ENCODE measurements at regions not wholly inside any gene's neighbourhood (a gene's known extent, or its start where the extent isn't known, plus 50 kb on each side); places are given as distances from the start of the nearest gene placed in this dataset.

DNA sequence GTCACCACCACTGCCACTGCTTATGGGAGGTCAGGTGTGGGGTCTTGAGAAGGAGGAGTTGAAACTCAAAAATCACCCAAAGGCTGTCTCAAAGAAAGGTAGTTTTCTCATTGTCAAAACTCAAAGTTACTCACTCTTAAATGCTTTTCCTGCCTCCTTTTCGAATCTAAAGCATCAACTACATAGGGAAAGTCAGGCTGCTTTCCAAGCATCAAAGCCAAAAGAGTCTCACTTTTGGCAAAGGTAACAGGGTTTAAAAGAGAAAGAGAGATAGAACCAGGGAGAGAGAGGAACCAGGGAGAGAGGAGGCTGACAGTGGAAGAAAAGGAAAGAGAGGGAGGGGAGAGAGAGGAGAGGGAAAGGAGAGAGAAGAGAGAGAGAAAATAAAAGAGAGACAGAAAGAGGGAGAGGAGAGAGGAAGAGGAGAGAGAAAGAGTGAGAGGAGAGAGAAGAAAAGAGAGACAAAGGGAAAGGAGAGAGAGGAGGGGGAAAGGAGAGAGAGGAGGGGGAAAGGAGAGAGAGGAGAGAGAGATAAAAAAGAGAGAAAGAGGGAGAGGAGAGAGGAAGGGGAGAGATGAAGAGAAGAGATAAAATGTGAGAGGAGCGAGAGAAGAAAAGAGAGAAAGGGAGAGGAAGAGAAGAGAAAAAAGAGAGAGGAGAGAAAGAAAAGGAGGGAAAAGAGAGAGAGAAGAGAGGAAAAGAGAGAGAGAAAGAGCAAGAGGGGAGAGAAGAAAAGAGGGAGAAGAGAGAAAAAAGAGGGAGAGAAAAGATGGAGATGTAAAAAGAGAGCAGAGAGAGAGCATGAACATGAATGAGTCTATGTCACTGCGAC lies 262.0 kb upstream of the TSHZ3 start:
- no peak overlapping the region for H3K4me3 ChIP-seq (ENCODE audit: low read depth in 1 of 2, low read length in 2 of 2)
- H3K27me3 ChIP-seq (ENCODE audit: control insufficient read depth in 1 of 2, insufficient read depth in 2 of 2, low read length in 2 of 2): no peaks in the 10 kb centered on the region
- no peaks in the 10 kb centered on the region for H3K36me3 ChIP-seq (ENCODE audit: control insufficient read depth in 2 of 2, insufficient read depth in 2 of 2, low read length in 1 of 2)
- H3K4me1 ChIP-seq (ENCODE audit: control insufficient read depth in 2 of 2, insufficient read depth in 2 of 2, low read length in 1 of 2): no peaks in the 10 kb centered on the region
- 72 to 79% methylated on average over 3 of the region's 3 CpGs for WGBS, 2 donors
- H3K9me3 ChIP-seq (ENCODE audit: control insufficient read depth in 2 of 2, insufficient read depth in 1 of 2, low read depth in 1 of 2, low read length in 1 of 2): peaks cover 0 to 2% of the 10 kb centered on the region in 2 donors
- no peak overlapping the region for H3K27ac ChIP-seq (ENCODE audit: low read depth in 2 of 2, low read length in 1 of 2)

DNA sequence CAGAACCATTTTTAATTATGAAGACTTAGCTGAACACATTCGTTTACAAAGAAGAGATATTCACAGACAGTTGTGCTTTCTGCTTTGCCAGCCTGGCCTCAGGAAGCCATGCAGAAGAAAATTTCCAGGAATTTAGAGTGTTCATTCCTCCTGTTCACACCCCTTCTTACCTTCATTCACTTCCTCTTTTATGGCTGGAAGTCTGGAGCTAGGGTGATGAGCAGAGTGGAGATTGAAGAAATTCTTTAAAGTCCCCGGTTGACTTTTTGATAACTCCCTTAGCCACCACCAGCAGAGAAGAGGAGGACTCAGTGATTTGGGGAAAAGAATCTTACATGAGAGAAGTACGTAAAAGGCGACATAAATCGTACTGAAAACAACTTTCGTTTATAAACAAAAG lies 263.6 kb upstream of the TSHZ3 start:
- 81 to 83% methylated on average over 6 of the region's 6 CpGs for WGBS, 2 donors
- H3K27ac ChIP-seq (ENCODE audit: low read depth in 2 of 2, low read length in 1 of 2): no peak overlapping the region
- no peak overlapping the region for H3K4me3 ChIP-seq (ENCODE audit: low read depth in 1 of 2, low read length in 2 of 2)
- H3K4me1 ChIP-seq (ENCODE audit: control insufficient read depth in 2 of 2, insufficient read depth in 2 of 2, low read length in 1 of 2): no peaks in the 10 kb centered on the region
- no peaks in the 10 kb centered on the region for H3K36me3 ChIP-seq (ENCODE audit: control insufficient read depth in 2 of 2, insufficient read depth in 2 of 2, low read length in 1 of 2)
- H3K9me3 ChIP-seq (ENCODE audit: control insufficient read depth in 2 of 2, insufficient read depth in 1 of 2, low read depth in 1 of 2, low read length in 1 of 2): peaks cover 4 to 5% of the 10 kb centered on the region in 2 donors
- no peaks in the 10 kb centered on the region for H3K27me3 ChIP-seq (ENCODE audit: control insufficient read depth in 1 of 2, insufficient read depth in 2 of 2, low read length in 2 of 2)

DNA sequence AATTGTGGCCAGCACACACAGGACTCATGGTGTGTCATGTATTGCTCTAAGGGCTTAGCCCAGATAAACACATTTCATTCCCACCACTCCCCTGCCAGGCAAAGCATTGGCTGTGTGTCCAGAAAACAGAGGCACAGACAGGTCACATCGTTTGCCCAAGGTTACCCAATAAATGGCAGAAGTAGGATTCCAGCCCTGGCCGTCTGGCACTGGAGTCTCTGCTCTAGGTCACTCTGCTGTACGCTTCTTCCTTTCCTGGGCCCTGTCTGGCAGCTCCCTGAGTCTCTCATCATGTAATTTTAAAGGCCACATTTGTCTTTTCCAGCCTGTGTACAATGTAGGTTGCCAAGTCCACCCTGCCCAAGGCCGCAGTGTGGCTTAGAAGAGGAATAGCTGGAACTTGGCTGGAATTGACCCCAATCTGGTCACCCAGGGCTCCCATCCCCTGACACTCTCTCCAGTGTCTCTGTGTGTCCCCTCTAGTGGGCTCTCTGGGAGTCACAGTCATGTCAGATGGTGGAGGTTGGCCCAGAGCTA lies 264.5 kb upstream of the TSHZ3 start:
- no peak overlapping the region for H3K4me3 ChIP-seq (ENCODE audit: low read depth in 1 of 2, low read length in 2 of 2)
- WGBS, 2 donors: 50 to 52% methylated on average over 4 of the region's 4 CpGs
- no peaks in the 10 kb centered on the region for H3K4me1 ChIP-seq (ENCODE audit: control insufficient read depth in 2 of 2, insufficient read depth in 2 of 2, low read length in 1 of 2)
- peaks cover 4 to 5% of the 10 kb centered on the region in 2 donors for H3K9me3 ChIP-seq (ENCODE audit: control insufficient read depth in 2 of 2, insufficient read depth in 1 of 2, low read depth in 1 of 2, low read length in 1 of 2)
- H3K36me3 ChIP-seq (ENCODE audit: control insufficient read depth in 2 of 2, insufficient read depth in 2 of 2, low read length in 1 of 2): no peaks in the 10 kb centered on the region
- H3K27ac ChIP-seq (ENCODE audit: low read depth in 2 of 2, low read length in 1 of 2): no peak overlapping the region
- H3K27me3 ChIP-seq (ENCODE audit: control insufficient read depth in 1 of 2, insufficient read depth in 2 of 2, low read length in 2 of 2): no peaks in the 10 kb centered on the region

DNA sequence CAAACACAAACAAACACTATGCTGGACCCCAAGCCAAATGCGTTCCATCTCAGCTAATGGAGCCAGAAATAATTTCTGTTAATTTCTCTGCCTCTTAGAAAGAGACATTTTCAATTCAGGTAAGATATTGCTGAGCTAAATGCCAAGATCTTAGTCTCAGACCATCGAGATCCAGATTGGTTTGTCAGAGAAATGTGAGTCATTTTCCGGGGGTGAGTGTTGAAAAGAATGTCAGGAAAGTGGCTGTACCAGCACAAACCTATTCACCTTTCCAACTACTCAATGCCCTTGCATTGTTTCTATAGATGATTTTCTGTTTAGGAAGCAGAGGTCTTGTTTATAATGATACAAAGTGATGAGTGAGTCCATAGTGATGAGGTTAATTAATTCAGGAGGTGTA lies 266.8 kb upstream of the TSHZ3 start:
- Histone ChIP-seq H3K9me3 (ENCODE audit: control insufficient read depth in 2 of 2, insufficient read depth in 1 of 2, low read depth in 1 of 2, low read length in 1 of 2) (peaks cover 3 to 4% of the 10 kb centered on the region in 2 donors), H3K36me3 (ENCODE audit: control insufficient read depth in 2 of 2, insufficient read depth in 2 of 2, low read length in 1 of 2) (no peaks in the 10 kb centered on the region), H3K27ac (ENCODE audit: low read depth in 2 of 2, low read length in 1 of 2) (no peak overlapping the region), H3K4me1 (ENCODE audit: control insufficient read depth in 2 of 2, insufficient read depth in 2 of 2, low read length in 1 of 2) (no peaks in the 10 kb centered on the region), H3K4me3 (ENCODE audit: low read depth in 1 of 2, low read length in 2 of 2) (no peak overlapping the region), H3K27me3 (ENCODE audit: control insufficient read depth in 1 of 2, insufficient read depth in 2 of 2, low read length in 2 of 2) (no peaks in the 10 kb centered on the region)
- 73 to 75% methylated on average over 3 of the region's 3 CpGs for WGBS, 2 donors

DNA sequence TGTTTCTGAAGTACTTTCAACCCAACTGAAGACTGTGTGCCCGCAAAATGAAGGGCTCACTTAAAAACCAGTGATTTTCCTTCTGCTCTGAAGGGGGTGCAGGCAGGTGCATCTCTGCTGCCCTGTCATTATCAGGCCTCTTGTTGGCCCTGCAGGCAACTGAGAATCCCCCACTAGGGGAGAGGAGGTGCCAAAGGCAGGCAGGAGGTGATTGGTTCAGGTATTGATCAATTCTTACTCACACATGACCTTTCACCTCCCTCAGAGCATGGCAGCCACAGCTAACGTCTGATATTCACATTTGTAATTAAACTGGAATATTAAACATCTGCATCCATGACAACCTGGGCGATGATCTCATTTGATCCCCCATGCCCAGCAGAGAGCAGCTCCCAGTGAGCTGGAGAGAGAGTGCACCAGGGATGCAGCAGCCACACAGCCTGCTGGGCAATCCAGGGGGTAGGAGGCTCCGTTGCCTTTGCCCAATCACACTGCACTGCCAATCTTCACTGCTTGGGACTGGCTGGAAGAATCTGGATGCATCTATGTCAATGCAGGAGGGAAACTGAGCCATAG lies 267.9 kb upstream of the TSHZ3 start:
- no peak overlapping the region for H3K4me3 ChIP-seq (ENCODE audit: low read depth in 1 of 2, low read length in 2 of 2)
- H3K4me1 ChIP-seq (ENCODE audit: control insufficient read depth in 2 of 2, insufficient read depth in 2 of 2, low read length in 1 of 2): no peaks in the 10 kb centered on the region
- peaks cover 3 to 7% of the 10 kb centered on the region in 2 donors for H3K9me3 ChIP-seq (ENCODE audit: control insufficient read depth in 2 of 2, insufficient read depth in 1 of 2, low read depth in 1 of 2, low read length in 1 of 2)
- 67 to 70% methylated on average over 4 of the region's 4 CpGs for WGBS, 2 donors
- H3K27ac ChIP-seq (ENCODE audit: low read depth in 2 of 2, low read length in 1 of 2): no peak overlapping the region
- H3K36me3 ChIP-seq (ENCODE audit: control insufficient read depth in 2 of 2, insufficient read depth in 2 of 2, low read length in 1 of 2): no peaks in the 10 kb centered on the region
- no peaks in the 10 kb centered on the region for H3K27me3 ChIP-seq (ENCODE audit: control insufficient read depth in 1 of 2, insufficient read depth in 2 of 2, low read length in 2 of 2)

DNA sequence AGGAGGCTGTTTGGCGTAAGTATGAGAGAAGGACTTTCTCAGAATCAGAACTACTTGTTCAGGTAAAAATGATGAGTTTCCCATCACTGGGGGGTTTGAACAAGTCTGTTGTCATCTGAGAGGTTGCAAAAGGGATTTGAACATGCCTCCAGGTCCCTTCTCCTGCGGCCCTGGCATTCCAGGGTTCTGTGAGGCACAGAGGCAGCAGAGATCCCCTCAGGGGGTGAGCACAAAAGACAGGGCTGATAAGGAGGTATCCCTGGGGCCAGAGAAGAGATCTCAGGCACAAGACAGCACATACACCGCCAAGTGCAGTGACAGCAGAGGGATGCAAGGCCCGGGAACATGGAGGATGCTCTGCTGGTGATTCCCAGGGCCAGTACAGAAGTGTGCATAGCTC lies 275.8 kb upstream of the TSHZ3 start:
- no peaks in the 10 kb centered on the region for H3K36me3 ChIP-seq (ENCODE audit: control insufficient read depth in 2 of 2, insufficient read depth in 2 of 2, low read length in 1 of 2)
- 74 to 82% methylated on average over 4 of the region's 4 CpGs for WGBS, 2 donors
- H3K27me3 ChIP-seq (ENCODE audit: control insufficient read depth in 1 of 2, insufficient read depth in 2 of 2, low read length in 2 of 2): no peaks in the 10 kb centered on the region

DNA sequence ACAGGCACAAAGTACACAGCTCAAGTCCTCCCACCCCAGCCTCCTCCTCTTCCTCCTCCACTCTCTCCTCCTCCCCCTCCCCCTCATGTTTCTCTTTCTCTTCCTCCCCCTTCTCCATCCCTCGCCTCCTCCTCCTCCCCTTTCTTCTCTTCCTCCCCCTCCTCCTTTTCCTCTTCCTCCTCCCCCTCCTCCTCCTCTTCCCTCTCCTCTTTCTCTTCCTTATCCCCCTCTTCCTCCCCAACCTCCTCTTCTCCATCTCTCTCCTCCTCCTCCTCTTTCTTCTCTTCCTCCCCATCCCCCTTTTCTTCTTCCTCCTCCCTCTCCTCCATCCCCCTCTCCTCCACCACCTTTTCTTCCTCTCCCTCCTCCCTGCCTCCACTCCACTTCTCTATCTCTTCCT lies 276.3 kb upstream of the TSHZ3 start:
- peaks cover 0 to 5% of the 10 kb centered on the region in 2 donors for H3K9me3 ChIP-seq (ENCODE audit: control insufficient read depth in 2 of 2, insufficient read depth in 1 of 2, low read depth in 1 of 2, low read length in 1 of 2)
- no peak overlapping the region for H3K4me3 ChIP-seq (ENCODE audit: low read depth in 1 of 2, low read length in 2 of 2)
- no peaks in the 10 kb centered on the region for H3K36me3 ChIP-seq (ENCODE audit: control insufficient read depth in 2 of 2, insufficient read depth in 2 of 2, low read length in 1 of 2)
- H3K27ac ChIP-seq (ENCODE audit: low read depth in 2 of 2, low read length in 1 of 2): no peak overlapping the region
- H3K4me1 ChIP-seq (ENCODE audit: control insufficient read depth in 2 of 2, insufficient read depth in 2 of 2, low read length in 1 of 2): no peaks in the 10 kb centered on the region
- H3K27me3 ChIP-seq (ENCODE audit: control insufficient read depth in 1 of 2, insufficient read depth in 2 of 2, low read length in 2 of 2): no peaks in the 10 kb centered on the region
- 77% methylated on average over 1 of the region's 1 CpG; no CpG with 5 or more reads in 1 of the 2 donors for WGBS, 2 donors

More for the DNA sequence above, 275.8 kb upstream of the TSHZ3 start:
- Histone ChIP-seq H3K4me3 (ENCODE audit: low read depth in 1 of 2, low read length in 2 of 2) (no peak overlapping the region), H3K4me1 (ENCODE audit: control insufficient read depth in 2 of 2, insufficient read depth in 2 of 2, low read length in 1 of 2) (no peaks in the 10 kb centered on the region), H3K9me3 (ENCODE audit: control insufficient read depth in 2 of 2, insufficient read depth in 1 of 2, low read depth in 1 of 2, low read length in 1 of 2) (peaks cover 0 to 5% of the 10 kb centered on the region in 2 donors), H3K27ac (ENCODE audit: low read depth in 2 of 2, low read length in 1 of 2) (no peak overlapping the region)

DNA sequence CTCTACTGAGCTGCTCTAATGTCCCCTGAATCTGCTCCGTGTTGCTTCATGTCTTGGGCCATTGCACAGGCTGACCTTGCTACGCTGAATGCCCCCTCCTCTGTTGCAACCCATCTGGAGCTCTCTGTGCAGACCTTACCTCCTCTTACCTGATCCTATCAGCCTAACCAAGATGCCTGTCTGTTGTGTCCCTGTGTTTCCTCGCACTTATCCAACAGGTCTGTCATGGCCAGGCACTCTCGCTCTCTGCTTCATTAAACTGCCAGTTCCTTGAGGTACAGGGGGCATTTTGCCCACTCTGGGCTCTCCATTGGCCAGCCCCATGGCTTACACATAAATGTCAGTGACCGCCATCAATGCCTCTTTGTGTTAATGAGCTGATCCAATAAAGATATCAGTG lies 277.7 kb upstream of the TSHZ3 start:
- 81 to 87% methylated on average over 5 of the region's 5 CpGs for WGBS, 2 donors
- Histone ChIP-seq H3K27ac (ENCODE audit: low read depth in 2 of 2, low read length in 1 of 2) (no peak overlapping the region), H3K9me3 (ENCODE audit: control insufficient read depth in 2 of 2, insufficient read depth in 1 of 2, low read depth in 1 of 2, low read length in 1 of 2) (peaks cover 0 to 8% of the 10 kb centered on the region in 2 donors), H3K36me3 (ENCODE audit: control insufficient read depth in 2 of 2, insufficient read depth in 2 of 2, low read length in 1 of 2) (no peaks in the 10 kb centered on the region), H3K4me3 (ENCODE audit: low read depth in 1 of 2, low read length in 2 of 2) (no peak overlapping the region), H3K27me3 (ENCODE audit: control insufficient read depth in 1 of 2, insufficient read depth in 2 of 2, low read length in 2 of 2) (no peaks in the 10 kb centered on the region), H3K4me1 (ENCODE audit: control insufficient read depth in 2 of 2, insufficient read depth in 2 of 2, low read length in 1 of 2) (no peaks in the 10 kb centered on the region)

DNA sequence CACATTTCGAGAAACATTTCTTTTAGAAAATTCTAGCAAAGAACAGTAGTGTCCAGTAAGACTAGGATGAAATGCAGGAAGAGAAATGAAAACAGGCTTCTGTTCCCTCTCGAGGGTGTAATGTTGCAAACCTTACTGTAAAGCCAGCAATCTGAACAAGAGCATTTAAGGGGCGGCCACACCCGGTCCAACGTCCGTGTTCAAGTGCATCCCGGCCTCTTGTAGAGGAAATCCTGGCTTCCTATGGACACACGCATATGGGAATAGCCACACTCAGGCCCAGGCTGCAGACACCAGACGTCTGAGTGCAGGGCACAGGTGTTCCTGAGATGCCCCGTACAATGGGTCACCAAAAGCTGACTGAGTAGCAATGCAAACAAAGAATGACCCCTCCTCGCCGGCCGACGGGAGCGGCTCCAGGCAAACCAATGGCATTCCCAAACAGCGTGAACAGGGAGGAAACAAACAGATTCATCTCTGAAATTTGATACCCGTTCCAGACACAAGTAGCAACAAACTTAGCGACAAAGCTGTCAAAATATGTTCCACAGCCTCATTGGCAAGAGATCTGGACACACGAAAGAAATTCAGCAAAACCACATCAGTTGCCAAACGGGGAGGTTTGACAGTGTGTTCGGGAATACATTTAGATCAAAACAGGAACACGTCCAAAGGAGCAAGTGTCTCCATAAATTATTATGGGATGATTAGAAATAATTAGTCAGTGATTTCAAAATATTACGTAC lies 278.6 kb upstream of the TSHZ3 start:
- H3K27me3 ChIP-seq (ENCODE audit: control insufficient read depth in 1 of 2, insufficient read depth in 2 of 2, low read length in 2 of 2): no peaks in the 10 kb centered on the region
- no peaks in the 10 kb centered on the region for H3K36me3 ChIP-seq (ENCODE audit: control insufficient read depth in 2 of 2, insufficient read depth in 2 of 2, low read length in 1 of 2)
- no peaks in the 10 kb centered on the region for H3K4me1 ChIP-seq (ENCODE audit: control insufficient read depth in 2 of 2, insufficient read depth in 2 of 2, low read length in 1 of 2)
- H3K4me3 ChIP-seq (ENCODE audit: low read depth in 1 of 2, low read length in 2 of 2): no peak overlapping the region
- H3K9me3 ChIP-seq (ENCODE audit: control insufficient read depth in 2 of 2, insufficient read depth in 1 of 2, low read depth in 1 of 2, low read length in 1 of 2): peaks cover 0 to 8% of the 10 kb centered on the region in 2 donors
- WGBS, 2 donors: 52 to 55% methylated on average over 23 of the region's 23 CpGs
- no peak overlapping the region for H3K27ac ChIP-seq (ENCODE audit: low read depth in 2 of 2, low read length in 1 of 2)
